ENCODE measurements at regions not wholly inside any gene's neighbourhood (a gene's known extent, or its start where the extent isn't known, plus 50 kb on each side); places are given as distances from the start of the nearest gene placed in this dataset.
A peak's percentile ranks its signal among the peaks of the same experiment; 100 is the strongest.
"Not testable (repeated sequence)": the region's sequence is repeated elsewhere in the genome, so short reads cannot be mapped to it uniquely, and the experiment has no call there.

DNA sequence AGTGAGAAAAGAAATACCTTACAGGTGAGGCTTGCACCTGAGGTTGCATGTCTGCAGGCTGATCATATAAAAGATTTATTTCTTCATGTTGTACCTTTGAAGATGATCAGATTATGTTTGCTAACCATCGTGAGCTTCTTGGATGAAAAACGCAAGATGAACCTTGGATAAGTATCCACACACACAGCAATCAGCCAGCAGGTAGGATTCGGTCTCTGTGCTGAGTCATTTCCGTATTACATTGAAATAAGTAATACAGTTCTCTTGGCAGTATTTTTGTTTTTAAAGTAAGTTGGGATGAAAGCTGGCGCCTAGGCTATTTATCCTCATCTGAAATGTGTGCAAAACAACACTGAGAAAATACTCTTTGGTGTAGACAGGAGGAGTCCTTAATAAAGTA lies 109.0 kb upstream of the PRKCQ start:
- DNase-seq (ENCODE audit: low read depth): no peak
- no peak overlapping the region for H3K4me3 ChIP-seq (ENCODE audit: control insufficient read depth, low read depth, low read length)
- TF ChIP-seq, protein P1, sequence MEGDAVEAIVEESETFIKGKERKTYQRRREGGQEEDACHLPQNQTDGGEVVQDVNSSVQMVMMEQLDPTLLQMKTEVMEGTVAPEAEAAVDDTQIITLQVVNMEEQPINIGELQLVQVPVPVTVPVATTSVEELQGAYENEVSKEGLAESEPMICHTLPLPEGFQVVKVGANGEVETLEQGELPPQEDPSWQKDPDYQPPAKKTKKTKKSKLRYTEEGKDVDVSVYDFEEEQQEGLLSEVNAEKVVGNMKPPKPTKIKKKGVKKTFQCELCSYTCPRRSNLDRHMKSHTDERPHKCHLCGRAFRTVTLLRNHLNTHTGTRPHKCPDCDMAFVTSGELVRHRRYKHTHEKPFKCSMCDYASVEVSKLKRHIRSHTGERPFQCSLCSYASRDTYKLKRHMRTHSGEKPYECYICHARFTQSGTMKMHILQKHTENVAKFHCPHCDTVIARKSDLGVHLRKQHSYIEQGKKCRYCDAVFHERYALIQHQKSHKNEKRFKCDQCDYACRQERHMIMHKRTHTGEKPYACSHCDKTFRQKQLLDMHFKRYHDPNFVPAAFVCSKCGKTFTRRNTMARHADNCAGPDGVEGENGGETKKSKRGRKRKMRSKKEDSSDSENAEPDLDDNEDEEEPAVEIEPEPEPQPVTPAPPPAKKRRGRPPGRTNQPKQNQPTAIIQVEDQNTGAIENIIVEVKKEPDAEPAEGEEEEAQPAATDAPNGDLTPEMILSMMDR (IDR thresholded peaks at IDR 0.05; ENCODE audit: control insufficient read depth, insufficient read depth, low read depth, low read length, missing control alignments): no peak

DNA sequence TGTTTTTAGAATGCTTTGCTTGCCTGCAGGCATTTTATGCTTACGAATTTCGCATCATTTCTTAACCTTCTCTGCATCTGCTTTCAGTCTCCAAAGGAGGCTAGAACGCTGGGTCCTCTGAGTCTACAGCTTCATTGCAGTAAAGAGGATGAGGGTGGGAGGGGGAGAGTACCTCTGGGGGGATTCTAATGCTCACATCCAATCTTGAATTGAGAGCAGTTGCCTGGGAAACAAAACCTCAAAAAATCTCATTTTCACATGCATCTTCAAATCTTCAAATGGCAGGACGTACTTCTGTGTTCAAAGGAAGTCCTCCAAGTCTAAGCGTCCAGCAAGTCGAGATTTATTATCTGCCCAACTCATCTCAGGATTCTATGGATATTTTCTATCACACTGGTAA lies 100.7 kb upstream of the PRKCQ start:
- H3K4me3 ChIP-seq (ENCODE audit: control insufficient read depth, low read depth, low read length): no peak overlapping the region
- DNase-seq (ENCODE audit: low read depth): no peak
- TF ChIP-seq, protein P1 (IDR thresholded peaks at IDR 0.05; ENCODE audit: control insufficient read depth, insufficient read depth, low read depth, low read length, missing control alignments): no peak

DNA sequence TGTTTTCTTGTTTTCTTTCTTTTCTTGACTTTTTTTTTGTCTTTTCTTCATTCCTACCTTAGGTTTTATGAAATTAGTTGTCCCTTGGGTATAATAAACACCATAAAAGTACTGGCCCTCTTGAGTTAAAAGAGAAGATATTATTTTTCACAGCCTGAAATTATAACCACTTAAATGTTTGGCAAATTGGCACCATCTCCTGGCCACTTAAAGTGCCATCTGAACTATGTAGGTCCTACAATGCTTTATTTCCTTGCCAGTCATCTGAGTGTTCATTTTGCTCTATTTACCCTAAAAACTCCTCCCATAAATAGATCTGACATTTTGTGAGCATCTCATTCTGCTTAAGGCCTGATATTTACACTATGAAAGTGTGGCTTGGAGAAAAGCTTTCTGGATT lies 98.9 kb upstream of the PRKCQ start:
- DNase-seq (ENCODE audit: low read depth): no peak
- TF ChIP-seq, protein P1 (IDR thresholded peaks at IDR 0.05; ENCODE audit: control insufficient read depth, insufficient read depth, low read depth, low read length, missing control alignments): no peak
- no peak overlapping the region for H3K4me3 ChIP-seq (ENCODE audit: control insufficient read depth, low read depth, low read length)

DNA sequence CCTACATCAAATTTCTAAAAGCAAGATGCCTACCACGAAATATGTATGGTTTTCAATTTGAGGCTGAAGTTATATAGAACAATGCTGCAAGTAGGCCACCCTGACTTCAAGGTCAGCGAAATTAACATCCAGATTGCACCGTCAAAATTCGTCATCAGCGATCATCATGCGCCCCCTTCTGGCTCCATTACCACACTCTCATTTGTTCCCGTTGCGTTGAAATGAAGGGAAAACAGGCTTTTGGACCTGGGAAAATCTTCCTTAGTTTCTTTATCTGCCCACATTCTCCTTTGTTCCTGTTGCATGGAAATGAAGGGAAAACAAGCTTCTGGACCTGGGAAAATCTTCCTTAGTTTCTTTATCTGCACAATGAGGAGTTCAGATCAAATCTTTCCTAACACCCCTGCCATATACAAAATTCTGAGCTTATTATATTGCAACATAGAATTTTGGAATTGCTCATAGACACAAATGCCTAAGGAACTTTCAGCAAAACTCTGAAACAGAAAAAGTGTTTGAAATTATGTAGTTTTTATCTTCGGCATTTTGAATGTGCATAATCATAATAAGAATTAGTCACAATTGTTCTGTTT lies 98.2 kb upstream of the PRKCQ start:
- DNase-seq (ENCODE audit: low read depth): no peak
- TF ChIP-seq, protein P1 (IDR thresholded peaks at IDR 0.05; ENCODE audit: control insufficient read depth, insufficient read depth, low read depth, low read length, missing control alignments): peak; percentile 72
- no peak overlapping the region for H3K4me3 ChIP-seq (ENCODE audit: control insufficient read depth, low read depth, low read length)

DNA sequence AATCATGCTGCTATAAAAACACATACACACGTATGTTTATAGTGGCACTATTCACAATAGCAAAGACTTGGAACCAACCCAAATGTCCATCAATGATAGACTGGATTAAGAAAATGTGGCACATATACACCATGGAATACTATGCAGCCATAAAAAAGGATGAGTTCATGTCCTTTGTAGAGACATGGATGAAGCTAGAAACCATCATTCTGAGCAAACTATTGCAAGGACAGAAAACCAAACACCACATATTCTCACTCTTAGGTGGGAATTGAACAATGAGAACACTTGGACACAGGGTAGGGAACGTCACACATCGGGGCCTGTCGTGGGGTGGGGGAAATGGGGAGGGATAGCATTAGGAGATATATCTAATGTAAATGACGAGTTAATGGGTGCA lies 97.1 kb upstream of the PRKCQ start:
- not testable (repeated sequence) for H3K4me3 ChIP-seq (ENCODE audit: control insufficient read depth, low read depth, low read length); DNase-seq (ENCODE audit: low read depth)

DNA sequence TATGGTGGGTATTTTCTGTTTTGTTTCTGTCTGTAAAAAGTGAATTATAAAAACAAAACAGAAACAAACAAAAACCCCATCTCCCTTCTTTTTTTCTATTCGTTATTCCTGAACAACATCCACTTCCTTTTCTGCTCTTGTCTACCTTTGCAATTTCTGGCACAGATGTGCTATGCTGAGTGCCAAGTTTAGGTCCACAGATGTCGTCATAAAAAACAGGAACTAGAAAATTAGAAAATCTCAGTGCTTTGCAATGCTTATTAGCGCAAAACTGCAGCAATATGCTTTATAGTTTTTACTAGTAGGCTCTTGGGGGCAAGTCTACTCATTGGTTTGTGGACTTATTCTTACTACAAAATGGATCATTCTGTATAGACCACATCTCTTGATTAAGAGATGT lies 94.2 kb upstream of the PRKCQ start:
- DNase-seq (ENCODE audit: low read depth): no peak
- TF ChIP-seq, protein P1 (IDR thresholded peaks at IDR 0.05; ENCODE audit: control insufficient read depth, insufficient read depth, low read depth, low read length, missing control alignments): no peak
- no peak overlapping the region for H3K4me3 ChIP-seq (ENCODE audit: control insufficient read depth, low read depth, low read length)

DNA sequence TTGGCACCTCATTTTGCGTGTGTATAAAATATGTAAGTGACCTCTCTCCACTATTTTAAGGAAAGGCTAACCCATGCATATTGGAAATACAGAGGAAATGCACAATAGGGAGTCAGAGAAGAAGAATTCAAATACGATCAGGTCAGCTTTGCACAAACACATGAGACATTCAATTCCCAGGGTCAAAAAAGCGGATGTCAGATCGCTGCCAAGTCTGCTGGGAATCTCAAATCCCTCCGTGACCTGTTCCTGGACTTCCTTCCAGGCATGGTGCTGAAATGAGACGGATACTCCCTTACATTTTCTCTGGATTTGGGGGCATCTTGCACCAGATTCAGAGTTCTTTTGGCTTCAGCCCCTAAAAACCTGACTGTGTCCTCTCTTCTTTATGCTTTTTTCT lies 91.9 kb upstream of the PRKCQ start:
- H3K4me3 ChIP-seq (ENCODE audit: control insufficient read depth, low read depth, low read length): no peak overlapping the region
- DNase-seq (ENCODE audit: low read depth): no peak
- TF ChIP-seq, protein P1 (IDR thresholded peaks at IDR 0.05; ENCODE audit: control insufficient read depth, insufficient read depth, low read depth, low read length, missing control alignments): no peak

All from AG09309 (cell line).